Ishikawa (cell line): ENCODE measurements at regions not wholly inside any gene's neighbourhood (a gene's known extent, or its start where the extent isn't known, plus 50 kb on each side); places are given as distances from the start of the nearest gene placed in this dataset.

Source experiments
- CEBPB ChIP-seq: IDR thresholded peaks from 2 replicates; pipeline ENCODE4 v1.6.1; 2012
- CREB1 ChIP-seq: IDR thresholded peaks from 2 replicates; pipeline ENCODE4 v1.6.1; 2012; ENCODE audit warnings: low read depth
- EGR1 ChIP-seq: IDR thresholded peaks from 2 replicates; pipeline ENCODE4 v1.6.1; 2012
- EP300 ChIP-seq: IDR thresholded peaks from 2 replicates; pipeline ENCODE4 v1.6.1; 2012; ENCODE audit warnings: borderline replicate concordance
- FOXM1 ChIP-seq: IDR thresholded peaks from 2 replicates; pipeline ENCODE4 v1.6.1; 2012; ENCODE audit warnings: low read depth, borderline replicate concordance
- NFIC ChIP-seq: IDR thresholded peaks from 2 replicates; pipeline ENCODE4 v1.6.1; 2012
- RAD21 ChIP-seq: IDR thresholded peaks from 2 replicates; pipeline ENCODE4 v1.6.1; 2012; ENCODE audit warnings: low read depth
- TAF1 ChIP-seq: IDR thresholded peaks from 2 replicates; pipeline ENCODE4 v1.6.1; 2012; ENCODE audit warnings: low read depth, mild to moderate bottlenecking
- TCF12 ChIP-seq: IDR thresholded peaks from 2 replicates; pipeline ENCODE4 v1.6.1; 2012; ENCODE audit warnings: low read depth
- TEAD4 ChIP-seq: IDR thresholded peaks from 2 replicates; pipeline ENCODE4 v1.6.1; 2012
- YY1 ChIP-seq: IDR thresholded peaks from 2 replicates; pipeline ENCODE4 v1.6.1; 2012; ENCODE audit warnings: low read depth
- ZBTB7A ChIP-seq: IDR thresholded peaks from 2 replicates; pipeline ENCODE4 v1.6.1; 2012; ENCODE audit warnings: low read depth
- TF ChIP-seq, protein P1 (sequence below): IDR thresholded peaks from 2 replicates; pipeline ENCODE4 v1.6.1; 2012; ENCODE audit warnings: low read depth, mild to moderate bottlenecking
- TF ChIP-seq, protein P2 (sequence below): IDR thresholded peaks from 2 replicates; pipeline ENCODE4 v1.6.1; 2012

DNA sequence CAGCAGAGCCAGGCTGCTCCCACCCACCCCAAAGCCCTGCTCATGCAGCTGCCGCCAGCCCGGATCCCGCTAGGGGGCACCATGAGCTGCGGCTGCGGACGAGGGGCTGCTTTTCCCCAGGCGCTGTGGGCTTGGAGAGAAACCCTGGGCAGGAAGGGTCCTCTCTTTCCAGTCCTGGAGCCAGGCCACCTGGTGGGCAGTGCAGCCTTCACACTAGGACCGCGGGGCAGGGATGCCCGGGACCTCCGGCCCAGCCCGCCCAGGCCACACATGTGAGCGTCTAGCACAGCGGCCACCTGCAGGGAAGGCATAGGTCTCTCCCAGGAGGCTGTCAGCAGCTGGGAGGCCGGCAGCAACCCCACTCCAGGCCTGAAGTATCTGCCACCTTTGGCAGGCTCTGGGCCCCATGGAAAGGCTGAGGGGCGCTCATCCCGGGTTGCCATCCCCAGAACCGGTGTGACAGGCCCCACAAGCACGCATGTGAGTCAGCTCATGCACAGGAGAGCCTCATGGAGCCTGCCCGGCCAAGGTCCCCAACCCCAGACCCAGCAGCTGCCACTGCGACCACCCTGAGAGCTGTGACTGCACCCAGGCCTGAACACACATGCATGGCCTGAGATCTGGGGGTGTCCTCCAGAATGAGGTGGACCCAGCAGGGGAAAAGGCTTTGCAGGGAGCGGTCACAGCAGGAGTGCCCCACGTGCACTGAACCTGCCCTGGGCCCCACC is 280.0 kb upstream of the RTL1 start:
- no peak for TF ChIP-seq ZBTB7A
- TF ChIP-seq CEBPB: no peak
- TF ChIP-seq, protein P1, sequence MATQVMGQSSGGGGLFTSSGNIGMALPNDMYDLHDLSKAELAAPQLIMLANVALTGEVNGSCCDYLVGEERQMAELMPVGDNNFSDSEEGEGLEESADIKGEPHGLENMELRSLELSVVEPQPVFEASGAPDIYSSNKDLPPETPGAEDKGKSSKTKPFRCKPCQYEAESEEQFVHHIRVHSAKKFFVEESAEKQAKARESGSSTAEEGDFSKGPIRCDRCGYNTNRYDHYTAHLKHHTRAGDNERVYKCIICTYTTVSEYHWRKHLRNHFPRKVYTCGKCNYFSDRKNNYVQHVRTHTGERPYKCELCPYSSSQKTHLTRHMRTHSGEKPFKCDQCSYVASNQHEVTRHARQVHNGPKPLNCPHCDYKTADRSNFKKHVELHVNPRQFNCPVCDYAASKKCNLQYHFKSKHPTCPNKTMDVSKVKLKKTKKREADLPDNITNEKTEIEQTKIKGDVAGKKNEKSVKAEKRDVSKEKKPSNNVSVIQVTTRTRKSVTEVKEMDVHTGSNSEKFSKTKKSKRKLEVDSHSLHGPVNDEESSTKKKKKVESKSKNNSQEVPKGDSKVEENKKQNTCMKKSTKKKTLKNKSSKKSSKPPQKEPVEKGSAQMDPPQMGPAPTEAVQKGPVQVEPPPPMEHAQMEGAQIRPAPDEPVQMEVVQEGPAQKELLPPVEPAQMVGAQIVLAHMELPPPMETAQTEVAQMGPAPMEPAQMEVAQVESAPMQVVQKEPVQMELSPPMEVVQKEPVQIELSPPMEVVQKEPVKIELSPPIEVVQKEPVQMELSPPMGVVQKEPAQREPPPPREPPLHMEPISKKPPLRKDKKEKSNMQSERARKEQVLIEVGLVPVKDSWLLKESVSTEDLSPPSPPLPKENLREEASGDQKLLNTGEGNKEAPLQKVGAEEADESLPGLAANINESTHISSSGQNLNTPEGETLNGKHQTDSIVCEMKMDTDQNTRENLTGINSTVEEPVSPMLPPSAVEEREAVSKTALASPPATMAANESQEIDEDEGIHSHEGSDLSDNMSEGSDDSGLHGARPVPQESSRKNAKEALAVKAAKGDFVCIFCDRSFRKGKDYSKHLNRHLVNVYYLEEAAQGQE: no peak
- no peak for TF ChIP-seq EP300
- no peak for TF ChIP-seq FOXM1
- TF ChIP-seq YY1: no peak
- TF ChIP-seq, protein P2, sequence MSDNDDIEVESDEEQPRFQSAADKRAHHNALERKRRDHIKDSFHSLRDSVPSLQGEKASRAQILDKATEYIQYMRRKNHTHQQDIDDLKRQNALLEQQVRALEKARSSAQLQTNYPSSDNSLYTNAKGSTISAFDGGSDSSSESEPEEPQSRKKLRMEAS: no peak
- TF ChIP-seq NFIC: no peak
- no peak for TF ChIP-seq EGR1
- peak; percentile 34; the same call in 1 of the 2 replicates for TF ChIP-seq RAD21
- TF ChIP-seq TAF1: no peak
- TF ChIP-seq TEAD4: no peak
- no peak for TF ChIP-seq TCF12
- TF ChIP-seq CREB1: no peak
